ENCODE measurements at regions not wholly inside any gene's neighbourhood (a gene's known extent, or its start where the extent isn't known, plus 50 kb on each side); places are given as distances from the start of the nearest gene placed in this dataset.

GRCh38 chr9:6076851-6077250 lies 61.4 kb upstream of the RANBP6 start:
- no peak overlapping the region for H3K4me3 ChIP-seq (replicated peaks in 1 of 2; ENCODE audit: low read depth in 2 of 2, low read length in 2 of 2)
- no peak for TF ChIP-seq CTCF (IDR thresholded peaks at IDR 0.05; ENCODE audit: low read depth, low read length)
- DNase-seq (ENCODE audit: low read depth in 2 of 2) = peak; percentile 60 to 79

GRCh38 chr9:6073731-6074130 lies 58.3 kb upstream of the RANBP6 start:
- DNase-seq (ENCODE audit: low read depth in 2 of 2) = no peak
- no peak overlapping the region for H3K4me3 ChIP-seq (replicated peaks in 1 of 2; ENCODE audit: low read depth in 2 of 2, low read length in 2 of 2)
- no peak for TF ChIP-seq CTCF (IDR thresholded peaks at IDR 0.05; ENCODE audit: low read depth, low read length)

- no peak overlapping the region for H3K4me3 ChIP-seq (replicated peaks in 1 of 2; ENCODE audit: low read depth in 2 of 2, low read length in 2 of 2)
- no peak for TF ChIP-seq CTCF (IDR thresholded peaks at IDR 0.05; ENCODE audit: low read depth, low read length)
- DNase-seq (ENCODE audit: low read depth in 2 of 2) = no peak
Measured at GRCh38 chr9:6072865-6073264, 57.4 kb upstream of the RANBP6 start.

- DNase-seq (ENCODE audit: low read depth in 2 of 2) = no peak
- no peak overlapping the region for H3K4me3 ChIP-seq (replicated peaks in 1 of 2; ENCODE audit: low read depth in 2 of 2, low read length in 2 of 2)
- TF ChIP-seq CTCF (IDR thresholded peaks at IDR 0.05; ENCODE audit: low read depth, low read length) = no peak
Measured at GRCh38 chr9:6072453-6072852, 57.0 kb upstream of the RANBP6 start.

- TF ChIP-seq CTCF (IDR thresholded peaks at IDR 0.05; ENCODE audit: low read depth, low read length) = no peak
- DNase-seq (ENCODE audit: low read depth in 2 of 2) = no peak
- no peak overlapping the region for H3K4me3 ChIP-seq (replicated peaks in 1 of 2; ENCODE audit: low read depth in 2 of 2, low read length in 2 of 2)
Measured at GRCh38 chr9:6068983-6069382, 53.6 kb upstream of the RANBP6 start.

GRCh38 chr9:6067426-6067825 lies 52.0 kb upstream of the RANBP6 start:
- no peak for DNase-seq (ENCODE audit: low read depth in 2 of 2)
- no peak overlapping the region for H3K4me3 ChIP-seq (replicated peaks in 1 of 2; ENCODE audit: low read depth in 2 of 2, low read length in 2 of 2)
- TF ChIP-seq CTCF (IDR thresholded peaks at IDR 0.05; ENCODE audit: low read depth, low read length) = no peak

Data from cardiac fibroblast (primary cell).